Umbilical cord (tissue), 1 donor: ENCODE measurements at regions not wholly inside any gene's neighbourhood (a gene's known extent, or its start where the extent isn't known, plus 50 kb on each side); places are given as distances from the start of the nearest gene placed in this dataset.
A peak's percentile ranks its signal among the peaks of the same experiment; 100 is the strongest.
"Not testable (repeated sequence)": the region's sequence is repeated elsewhere in the genome, so short reads cannot be mapped to it uniquely, and the experiment has no call there.

ENCODE experiments used
- DNase-seq: peaks from one replicate; pipeline ENCODE4 v3.0.0-alpha.2; 2015; ENCODE audit warnings: low spot score

GRCh38 chr5:1653698-1654651 is 130.2 kb upstream of the LPCAT1 start:
- DNase-seq: not testable (repeated sequence)

- no peak for DNase-seq
Observed at GRCh38 chr5:1652873-1653697, 129.3 kb upstream of the LPCAT1 start.

- DNase-seq: no peak
Observed at GRCh38 chr5:1651971-1652872, 128.5 kb upstream of the LPCAT1 start.

- no peak for DNase-seq
Observed at GRCh38 chr5:1651250-1651649, 127.5 kb upstream of the LPCAT1 start.

GRCh38 chr5:1649554-1649953 is 125.8 kb upstream of the LPCAT1 start:
- no peak for DNase-seq

GRCh38 chr5:1648806-1649205 is 125.0 kb upstream of the LPCAT1 start:
- no peak for DNase-seq

- no peak for DNase-seq
Observed at GRCh38 chr5:1647580-1647979, 123.8 kb upstream of the LPCAT1 start.

GRCh38 chr5:1644810-1645571 is 121.2 kb upstream of the LPCAT1 start:
- peak; percentile 81 for DNase-seq

- DNase-seq: not testable (repeated sequence)
Observed at GRCh38 chr5:1644393-1644809, 120.6 kb upstream of the LPCAT1 start.

- DNase-seq: no peak
Observed at GRCh38 chr5:1643651-1644392, 120.1 kb upstream of the LPCAT1 start.

GRCh38 chr5:1642621-1643061 is 118.9 kb upstream of the LPCAT1 start:
- no peak for DNase-seq

GRCh38 chr5:1642221-1642620 is 118.5 kb upstream of the LPCAT1 start:
- DNase-seq: no peak

GRCh38 chr5:1641560-1642166 is 117.9 kb upstream of the LPCAT1 start:
- DNase-seq: peak; percentile 90

GRCh38 chr5:1641041-1641440 is 117.3 kb upstream of the LPCAT1 start:
- no peak for DNase-seq

- no peak for DNase-seq
Observed at GRCh38 chr5:1640421-1640881, 116.7 kb upstream of the LPCAT1 start.

- no peak for DNase-seq
Observed at GRCh38 chr5:1639757-1640156, 116.0 kb upstream of the LPCAT1 start.

- no peak for DNase-seq
Observed at GRCh38 chr5:1638658-1639400, 115.1 kb upstream of the LPCAT1 start.

GRCh38 chr5:1637639-1638481 is 114.1 kb upstream of the LPCAT1 start:
- DNase-seq: no peak
